GM18868 (cell line): ENCODE measurements at regions not wholly inside any gene's neighbourhood (a gene's known extent, or its start where the extent isn't known, plus 50 kb on each side); places are given as distances from the start of the nearest gene placed in this dataset.
A peak's percentile ranks its signal among the peaks of the same experiment; 100 is the strongest.

Source experiments
- ATAC-seq: cut with Tn5 transposase; IDR thresholded peaks from one replicate; pipeline ENCODE4 v1.9.1; 2021; ENCODE audit warnings: mild to moderate bottlenecking, moderate library complexity; ENCODE audit not compliant: unreplicated experiment

DNA sequence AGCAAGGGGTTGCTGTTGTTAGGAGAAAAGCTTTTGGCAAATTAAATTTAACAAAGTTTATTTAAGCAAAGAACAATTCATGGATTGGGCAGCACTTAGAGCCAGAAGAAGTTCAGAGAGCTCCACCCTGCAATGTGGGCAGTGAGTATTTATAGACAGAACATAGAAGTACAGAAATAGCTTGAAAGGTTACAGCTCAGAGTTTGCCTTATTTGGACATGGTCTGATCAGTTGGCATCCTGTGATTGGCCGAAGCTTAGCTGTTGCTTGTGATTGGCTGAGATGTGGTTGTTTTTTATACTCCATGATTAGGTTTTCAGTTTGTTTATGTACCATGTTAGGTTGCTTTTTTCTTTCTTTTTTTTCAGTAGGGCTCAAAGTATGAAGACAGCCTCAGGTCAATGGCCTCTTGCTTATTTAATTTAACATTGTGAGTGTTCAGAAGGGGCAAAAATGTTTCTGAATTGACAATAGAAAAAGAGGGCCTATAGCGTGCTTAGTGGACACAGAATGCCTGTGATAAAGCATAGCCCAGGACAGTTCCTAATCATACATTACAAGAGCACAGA is 293.8 kb downstream of the IGSF11 start:
- no peak for ATAC-seq

DNA sequence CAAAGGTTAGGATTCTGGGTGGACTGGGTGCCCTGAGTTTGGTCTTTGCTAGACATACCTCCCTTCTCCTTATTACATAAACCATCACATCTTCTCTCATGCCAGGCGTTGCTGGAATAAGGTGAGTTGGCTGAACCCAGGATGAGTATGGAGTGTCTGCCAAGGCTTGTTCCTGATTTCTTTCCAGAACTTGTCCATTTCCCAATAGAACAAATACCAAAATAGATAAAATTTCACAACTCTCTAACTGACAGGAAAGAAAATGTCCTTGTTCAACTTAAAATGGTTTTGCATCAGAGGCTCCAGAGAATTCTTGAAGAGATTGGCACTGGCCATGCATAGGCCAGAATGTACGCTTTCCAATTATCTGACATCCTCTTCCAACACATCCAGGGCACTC is 291.9 kb downstream of the IGSF11 start:
- ATAC-seq: no peak

- no peak for ATAC-seq
Measured at GRCh38 chr3:118744186-118744585, 290.5 kb downstream of the IGSF11 start.

DNA sequence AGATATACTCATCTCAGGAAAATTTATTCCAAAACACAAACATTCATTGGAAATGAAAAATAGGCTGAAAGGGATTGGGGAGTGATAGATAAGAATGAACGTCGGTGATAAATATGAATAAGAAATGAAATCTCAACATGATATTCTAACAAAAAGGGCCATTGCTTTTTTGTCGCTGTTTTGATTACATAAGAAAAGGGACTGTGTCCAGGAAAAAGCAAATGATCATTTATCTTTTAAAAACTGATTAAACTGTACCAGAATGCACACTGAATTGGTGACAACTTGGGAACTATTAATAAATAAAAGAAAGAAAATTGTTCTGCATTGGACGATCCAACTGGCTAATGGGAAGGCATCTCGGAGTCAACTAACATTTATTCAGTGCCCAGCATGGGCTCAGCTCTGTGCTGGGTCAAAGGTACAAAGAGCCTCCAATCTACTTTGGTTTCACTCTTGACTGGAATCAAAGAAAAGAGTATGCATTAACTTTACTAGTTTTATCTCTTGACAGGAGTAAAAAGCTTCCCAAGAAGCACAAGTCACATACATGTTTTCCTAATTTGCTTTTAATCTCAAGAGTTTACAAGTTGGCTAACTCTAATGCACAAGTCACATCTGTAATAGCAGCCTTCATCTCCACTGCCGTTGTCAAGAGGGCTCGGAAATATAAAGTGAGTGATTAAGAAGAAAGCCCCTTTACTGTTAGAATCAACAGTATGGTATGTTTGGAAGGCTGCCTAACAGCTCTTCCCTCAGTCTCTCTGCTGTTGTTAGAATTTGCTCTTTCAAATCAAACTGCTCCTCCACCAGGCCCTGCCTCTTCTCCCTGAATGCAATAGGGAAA is 280.0 kb downstream of the IGSF11 start:
- no peak for ATAC-seq

GRCh38 chr3:118755253-118755801 is 279.3 kb downstream of the IGSF11 start:
- no peak for ATAC-seq

DNA sequence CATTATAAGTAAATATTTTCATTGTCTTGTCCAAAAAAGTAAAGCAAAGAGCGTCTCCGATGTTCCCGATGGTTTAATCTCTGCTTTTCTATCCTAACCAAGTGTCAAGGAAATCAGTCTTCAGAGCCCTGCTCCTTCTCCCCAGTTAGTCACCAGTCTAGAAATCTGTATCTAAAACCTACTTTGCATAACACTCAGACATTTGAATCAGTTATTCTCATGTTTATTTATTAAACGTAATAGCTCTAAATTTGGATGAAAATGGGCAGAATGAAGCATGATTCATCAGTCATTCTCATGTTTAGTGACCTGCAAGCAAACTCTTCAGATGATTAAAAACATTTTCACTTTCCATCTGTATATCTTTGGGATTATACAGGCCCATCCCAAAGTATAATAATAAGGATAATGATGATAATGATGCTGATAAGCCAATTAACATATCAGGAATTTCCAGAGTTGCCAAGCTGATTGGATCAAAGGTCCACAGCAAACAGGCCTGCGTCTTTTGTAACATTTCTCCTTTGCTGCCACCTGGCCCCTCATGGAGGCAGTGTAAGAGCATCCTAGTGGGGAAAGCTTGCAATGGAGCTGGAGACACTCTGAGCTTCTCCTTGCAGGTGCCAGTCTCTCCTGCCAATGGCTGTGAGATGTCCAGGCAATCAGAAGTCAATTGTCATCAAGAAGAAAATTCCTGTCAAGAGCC is 273.9 kb downstream of the IGSF11 start:
- ATAC-seq: peak; percentile 61

- ATAC-seq: peak; percentile 21
Measured at GRCh38 chr3:118761291-118761606, 273.4 kb downstream of the IGSF11 start.

- ATAC-seq: peak; percentile 14
Measured at GRCh38 chr3:118765636-118766305, 268.9 kb downstream of the IGSF11 start.

- ATAC-seq: peak; percentile 84
Measured at GRCh38 chr3:118766306-118766669, 268.4 kb downstream of the IGSF11 start.

DNA sequence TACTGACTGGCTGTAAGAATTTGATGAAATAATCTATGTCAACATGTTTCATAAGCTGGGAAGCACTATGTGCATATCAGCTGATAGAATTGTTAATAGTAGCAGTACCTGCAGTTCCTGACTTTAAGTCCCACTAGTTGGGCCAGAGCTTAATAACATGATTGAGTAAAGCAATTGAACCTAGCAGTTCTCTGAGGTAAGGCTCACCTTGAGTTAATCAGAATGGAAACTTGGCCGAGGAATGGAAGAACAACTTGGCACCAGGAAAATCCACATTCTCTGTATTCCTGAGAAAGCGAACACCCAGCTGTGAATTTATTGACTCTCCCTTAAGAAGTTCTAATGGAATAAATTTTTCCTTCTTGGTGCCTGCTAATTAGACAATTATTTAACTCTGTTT is 262.6 kb downstream of the IGSF11 start:
- ATAC-seq: no peak

DNA sequence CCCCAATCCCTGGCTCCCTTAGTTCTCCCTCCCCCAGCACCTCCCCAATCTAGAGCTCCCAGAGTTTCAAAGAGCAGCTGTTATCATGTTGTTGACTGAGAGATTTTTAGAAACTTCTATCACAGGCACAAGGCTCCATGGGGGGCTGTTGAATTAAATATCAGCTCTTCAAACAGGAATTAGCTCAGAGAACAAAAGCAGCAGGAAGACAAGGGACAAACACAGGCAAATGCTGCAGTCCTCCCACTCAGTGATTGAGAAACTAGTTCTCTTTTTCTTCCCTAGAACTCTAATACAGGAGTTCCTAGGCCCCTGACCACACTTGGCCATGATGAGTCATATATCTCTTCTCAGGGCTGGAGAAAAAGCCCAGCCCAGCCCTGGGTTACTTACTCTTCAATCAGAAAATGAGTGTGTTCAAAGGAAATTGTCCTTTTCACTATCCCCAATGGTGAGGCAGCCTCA is 262.1 kb downstream of the IGSF11 start:
- peak; percentile 99 for ATAC-seq

DNA sequence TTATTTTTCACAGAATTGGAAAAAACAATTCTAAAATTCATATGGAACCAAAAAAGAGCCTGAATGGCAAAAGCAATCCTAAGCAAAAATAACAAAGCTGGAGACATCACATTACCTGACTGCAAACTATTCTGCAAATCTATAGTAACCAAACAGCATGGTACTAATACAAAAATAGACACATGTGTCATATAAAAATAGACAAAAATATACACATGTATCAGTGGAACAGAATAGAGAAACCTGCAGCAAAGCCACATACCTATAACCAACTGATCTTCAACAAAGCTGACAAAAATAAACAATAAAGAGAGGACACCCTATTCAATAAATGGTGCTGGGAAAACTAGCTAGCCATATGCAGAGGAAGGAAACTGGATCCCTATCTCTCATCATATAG is 259.6 kb downstream of the IGSF11 start:
- ATAC-seq: no peak

GRCh38 chr3:118778201-118778600 is 256.4 kb downstream of the IGSF11 start:
- ATAC-seq: no peak

DNA sequence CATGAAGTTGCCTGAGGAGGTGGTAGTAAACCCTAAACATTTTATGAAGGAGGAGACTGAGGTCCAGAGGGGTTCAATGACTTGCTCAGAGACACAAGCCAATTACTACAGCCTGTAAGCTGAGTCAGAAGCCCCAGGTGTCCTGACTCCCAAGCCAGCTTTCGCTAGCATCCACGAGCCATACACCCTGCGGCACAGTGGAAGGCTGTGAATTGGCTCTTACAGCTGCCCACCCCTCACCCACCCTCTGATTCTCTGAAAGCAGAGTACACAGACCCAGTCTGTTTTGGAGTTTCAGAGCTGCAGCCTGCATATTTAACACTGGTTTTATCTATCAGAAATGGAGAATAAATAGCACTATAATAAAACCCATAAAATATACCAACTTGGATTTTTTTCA is 253.4 kb downstream of the IGSF11 start:
- no peak for ATAC-seq

GRCh38 chr3:118781839-118782238 is 252.8 kb downstream of the IGSF11 start:
- ATAC-seq: no peak

GRCh38 chr3:118782755-118783202 is 251.9 kb downstream of the IGSF11 start:
- ATAC-seq: peak; percentile 96

- ATAC-seq: no peak
Measured at GRCh38 chr3:118785415-118785814, 249.2 kb downstream of the IGSF11 start.

DNA sequence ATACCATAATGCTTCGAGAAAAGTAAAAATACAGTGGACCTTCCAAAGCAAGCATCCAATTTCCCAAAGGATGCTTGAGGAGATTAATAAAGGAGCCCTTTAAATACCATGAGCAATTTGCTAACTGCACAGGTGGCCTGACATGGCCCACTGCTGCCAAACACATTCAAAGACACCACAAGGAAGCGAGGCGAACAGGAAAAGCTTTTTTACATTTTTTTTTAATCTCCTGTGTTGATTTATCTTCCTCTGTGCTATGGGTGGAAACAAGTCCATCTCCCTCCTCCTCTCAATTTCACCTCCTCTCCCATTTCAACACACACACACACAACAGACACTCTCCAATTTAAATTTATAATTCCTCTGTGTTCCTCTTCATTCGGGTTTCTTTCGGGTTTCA is 243.4 kb downstream of the IGSF11 start:
- ATAC-seq: no peak

DNA sequence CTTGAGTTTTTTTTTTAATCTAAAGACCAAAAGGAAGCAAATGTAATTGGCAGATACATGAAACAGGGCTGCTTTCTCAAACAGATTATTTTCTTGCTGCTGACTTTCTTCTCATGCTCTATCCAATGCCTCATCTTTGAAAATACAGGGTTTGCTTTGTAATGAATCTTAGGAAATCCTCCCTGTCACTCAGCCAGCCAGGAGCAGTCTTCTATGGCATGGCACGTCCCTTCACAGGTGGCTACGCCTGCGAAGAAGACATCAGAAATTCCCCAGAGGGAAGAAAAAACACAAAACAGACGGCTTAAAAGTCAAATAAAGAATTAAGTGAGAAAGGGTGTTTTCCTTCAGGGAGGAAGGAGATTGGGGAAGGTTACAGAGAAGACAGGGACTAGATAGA is 242.5 kb downstream of the IGSF11 start:
- ATAC-seq: peak; percentile 42

- no peak for ATAC-seq
Measured at GRCh38 chr3:118793176-118793575, 241.5 kb downstream of the IGSF11 start.

GRCh38 chr3:118799303-118799702 is 235.3 kb downstream of the IGSF11 start:
- peak; percentile 56 for ATAC-seq
